Peyer's patch (tissue), 4 donors: ENCODE measurements at regions not wholly inside any gene's neighbourhood (a gene's known extent, or its start where the extent isn't known, plus 50 kb on each side); places are given as distances from the start of the nearest gene placed in this dataset.
A peak's percentile ranks its signal among the peaks of the same experiment; 100 is the strongest.

Experiments
- DNase-seq, 3 donors: peaks; one replicate each; pipeline ENCODE4 v3.0.0-alpha.2; 2017 to 2019
- H3K27ac ChIP-seq, 4 donors: fragments of 200-600 bp; sonication (generic); one replicate each; pipeline ENCODE4 v1.5.1; 2016 to 2019
- H3K27me3 ChIP-seq, 2 donors: fragments of 200-600 bp; sonication (generic); one replicate each; pipeline ENCODE4 v1.5.1; 2019
- H3K36me3 ChIP-seq, 3 donors: fragments of 200-600 bp; sonication (generic); one replicate each; pipeline ENCODE4 v1.5.1; 2016 to 2019
- H3K4me1 ChIP-seq, 4 donors: fragments of 200-600 bp; sonication (generic); one replicate each; pipeline ENCODE4 v1.5.1; 2016 to 2019
- H3K4me3 ChIP-seq, 4 donors: fragments of 200-600 bp; sonication (generic); 1 replicate in 3 of 4; 2 replicates in 1 of 4; pipeline ENCODE4 v1.5.1; 2016 to 2019; ENCODE audit warnings: mild to moderate bottlenecking in 1 of 4
- H3K9me3 ChIP-seq, 4 donors: fragments of 200-600 bp; sonication (generic); one replicate each; pipeline ENCODE4 v1.5.1; 2016 to 2019; ENCODE audit warnings: mild to moderate bottlenecking in 1 of 4
- POLR2A ChIP-seq, 2 donors: fragments of 450-650 bp; IDR thresholded peaks; one replicate each; pipeline ENCODE4 v1.5.1; 2017; ENCODE audit warnings: antibody characterized with exemption in 2 of 2, mild to moderate bottlenecking in 2 of 2, moderate library complexity in 2 of 2
- TF ChIP-seq, protein P1 (sequence below), 6 experiments: fragments of 450-650 bp in 4 of 6; fragments of 200-600 bp in 2 of 6; sonication (generic) in 1 of 6; IDR thresholded peaks; one replicate each; pipeline ENCODE4 v1.5.1; 2017 to 2019; ENCODE audit warnings: antibody characterized with exemption in 6 of 6, mild to moderate bottlenecking in 3 of 6, moderate library complexity in 1 of 6

DNA sequence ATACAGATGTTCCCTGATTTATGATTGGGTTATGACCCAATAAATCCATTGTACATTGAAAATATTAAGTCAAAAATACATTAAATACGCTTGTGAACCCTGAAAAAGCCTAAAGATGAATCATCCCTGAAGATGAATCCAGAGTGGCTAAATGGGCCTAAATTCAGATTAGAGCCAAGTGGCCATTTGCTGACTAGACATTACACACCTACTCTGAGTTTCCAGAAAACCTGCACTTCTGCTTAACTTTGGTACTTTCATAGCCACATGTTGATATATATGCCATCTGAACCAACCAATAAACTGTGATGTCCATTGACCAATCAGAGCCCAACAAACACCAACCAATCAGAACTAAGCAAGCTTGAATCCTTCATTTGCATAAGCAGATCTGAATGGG is 106.9 kb downstream of the WT1 start:
- Histone ChIP-seq H3K9me3 (no peaks in the 10 kb centered on the region), H3K4me1 (no peaks in the 10 kb centered on the region), H3K4me3 (no peak overlapping the region), H3K27me3 (no peaks in the 10 kb centered on the region), H3K36me3 (no peaks in the 10 kb centered on the region), H3K27ac (no peak overlapping the region)
- no peak for DNase-seq
- TF ChIP-seq POLR2A (IDR thresholded peaks at IDR 0.05): no peak
- TF ChIP-seq, protein P1, sequence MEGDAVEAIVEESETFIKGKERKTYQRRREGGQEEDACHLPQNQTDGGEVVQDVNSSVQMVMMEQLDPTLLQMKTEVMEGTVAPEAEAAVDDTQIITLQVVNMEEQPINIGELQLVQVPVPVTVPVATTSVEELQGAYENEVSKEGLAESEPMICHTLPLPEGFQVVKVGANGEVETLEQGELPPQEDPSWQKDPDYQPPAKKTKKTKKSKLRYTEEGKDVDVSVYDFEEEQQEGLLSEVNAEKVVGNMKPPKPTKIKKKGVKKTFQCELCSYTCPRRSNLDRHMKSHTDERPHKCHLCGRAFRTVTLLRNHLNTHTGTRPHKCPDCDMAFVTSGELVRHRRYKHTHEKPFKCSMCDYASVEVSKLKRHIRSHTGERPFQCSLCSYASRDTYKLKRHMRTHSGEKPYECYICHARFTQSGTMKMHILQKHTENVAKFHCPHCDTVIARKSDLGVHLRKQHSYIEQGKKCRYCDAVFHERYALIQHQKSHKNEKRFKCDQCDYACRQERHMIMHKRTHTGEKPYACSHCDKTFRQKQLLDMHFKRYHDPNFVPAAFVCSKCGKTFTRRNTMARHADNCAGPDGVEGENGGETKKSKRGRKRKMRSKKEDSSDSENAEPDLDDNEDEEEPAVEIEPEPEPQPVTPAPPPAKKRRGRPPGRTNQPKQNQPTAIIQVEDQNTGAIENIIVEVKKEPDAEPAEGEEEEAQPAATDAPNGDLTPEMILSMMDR (IDR thresholded peaks at IDR 0.05): no peak

DNA sequence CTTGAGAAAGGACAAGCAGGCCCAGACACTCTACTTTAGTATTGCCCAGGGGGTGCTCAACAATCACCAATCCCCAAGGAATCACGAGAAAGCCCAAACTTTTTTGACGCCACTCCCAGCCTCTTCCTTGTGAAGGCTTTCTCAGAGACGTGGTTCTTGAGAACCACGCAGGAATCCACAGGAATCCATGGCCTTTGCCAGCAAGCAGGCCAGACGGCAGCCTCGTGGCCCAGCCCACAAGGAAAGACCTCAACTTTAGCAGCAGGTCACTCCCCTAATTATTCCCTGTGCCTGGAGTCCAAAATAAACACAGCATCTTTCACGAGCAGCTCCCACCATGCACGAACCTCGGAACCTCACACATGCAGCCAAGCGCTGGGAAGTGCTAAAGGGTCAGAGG is 104.2 kb downstream of the WT1 start:
- Histone ChIP-seq H3K4me1 (no peaks in the 10 kb centered on the region), H3K27ac (no peak overlapping the region), H3K4me3 (no peak overlapping the region), H3K9me3 (peaks cover 0 to 5% (median 0%) of the 10 kb centered on the region in 4 donors), H3K27me3 (no peaks in the 10 kb centered on the region), H3K36me3 (no peaks in the 10 kb centered on the region)
- TF ChIP-seq POLR2A (IDR thresholded peaks at IDR 0.05): no peak
- TF ChIP-seq, protein P1 (IDR thresholded peaks at IDR 0.05): no peak
- no peak for DNase-seq

DNA sequence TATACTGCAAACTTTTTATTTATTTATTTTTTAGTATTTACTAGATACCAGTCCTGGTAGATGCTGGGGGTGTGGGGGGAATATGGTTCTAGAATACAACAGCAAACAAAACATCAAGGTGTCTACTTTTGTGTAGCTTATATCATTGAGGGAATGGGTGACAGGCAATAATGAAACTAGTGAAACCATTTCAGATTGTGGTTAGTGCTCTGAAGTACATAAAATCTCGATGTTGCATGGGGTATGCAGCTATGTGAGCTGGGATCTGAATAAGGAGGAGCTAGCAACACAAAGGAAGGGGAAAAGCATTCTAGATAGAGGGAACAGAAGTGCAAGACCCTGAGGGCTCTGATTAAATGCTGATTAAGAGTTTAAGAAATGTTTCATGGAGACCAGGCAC is 103.5 kb downstream of the WT1 start:
- H3K9me3 ChIP-seq: peaks cover 0 to 5% (median 0%) of the 10 kb centered on the region in 4 donors
- no peak for DNase-seq
- H3K4me1 ChIP-seq: no peaks in the 10 kb centered on the region
- H3K4me3 ChIP-seq: no peak overlapping the region
- no peaks in the 10 kb centered on the region for H3K27me3 ChIP-seq
- H3K36me3 ChIP-seq: no peaks in the 10 kb centered on the region
- H3K27ac ChIP-seq: no peak overlapping the region
- TF ChIP-seq, protein P1 (IDR thresholded peaks at IDR 0.05): no peak
- TF ChIP-seq POLR2A (IDR thresholded peaks at IDR 0.05): no peak

DNA sequence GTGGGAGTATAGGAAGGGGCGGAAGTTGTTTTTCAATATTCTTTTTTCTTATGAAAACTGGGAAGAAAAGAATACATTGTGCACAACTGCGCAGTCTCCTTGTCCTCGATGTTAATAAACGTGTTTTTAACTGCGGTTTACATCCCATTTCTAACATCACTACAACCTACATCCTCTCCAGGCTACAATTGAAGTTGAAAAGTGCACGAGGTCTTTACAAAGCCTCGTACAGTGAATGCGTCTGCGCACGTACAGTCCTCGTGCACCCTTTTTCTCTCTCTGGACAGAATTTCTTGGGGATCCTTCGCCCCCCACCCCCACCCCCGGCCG is 102.4 kb downstream of the WT1 start:
- H3K27me3 ChIP-seq: no peaks in the 10 kb centered on the region
- peak overlapping the region in 3 of 4 donors; percentile 18 to 44 (median 40) for H3K4me3 ChIP-seq
- no peaks in the 10 kb centered on the region for H3K36me3 ChIP-seq
- H3K27ac ChIP-seq: no peak overlapping the region
- no peaks in the 10 kb centered on the region for H3K4me1 ChIP-seq
- DNase-seq: no peak
- no peak for TF ChIP-seq POLR2A (IDR thresholded peaks at IDR 0.05)
- TF ChIP-seq, protein P1 (IDR thresholded peaks at IDR 0.05): no peak
- H3K9me3 ChIP-seq: peaks cover 0 to 5% (median 0%) of the 10 kb centered on the region in 4 donors

DNA sequence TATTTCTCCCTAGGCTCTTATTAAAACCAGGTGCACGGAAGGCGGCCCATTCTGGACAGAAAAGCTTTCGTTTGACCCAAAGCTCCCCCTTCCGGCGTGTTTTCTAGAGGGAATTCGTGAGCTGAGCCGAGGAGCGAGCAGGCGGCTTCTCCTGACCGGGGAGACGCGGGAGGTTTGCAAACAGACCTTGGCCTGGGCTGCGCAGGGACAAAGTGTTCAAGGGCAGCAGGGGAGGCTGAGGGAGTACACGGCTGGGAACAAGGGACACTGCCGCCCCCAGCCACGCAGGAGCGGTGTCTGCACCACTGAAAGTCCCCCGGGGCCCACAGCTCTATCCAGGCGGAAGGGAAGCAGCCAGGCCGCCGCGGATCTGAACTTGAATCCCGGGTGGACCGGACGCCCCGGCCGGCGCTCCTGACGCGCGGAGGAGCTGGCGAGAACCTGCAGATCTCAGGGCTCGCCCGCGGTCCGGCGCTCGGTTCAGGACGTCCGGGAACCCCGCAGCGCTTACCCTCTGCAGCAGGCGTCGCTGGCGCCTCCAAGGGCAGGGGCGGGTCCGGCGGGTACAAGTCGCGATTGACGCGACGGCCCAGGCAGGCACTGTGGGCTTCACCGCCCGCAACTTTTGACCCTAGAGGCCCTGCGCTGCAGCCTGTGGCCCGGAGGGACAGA is 101.9 kb downstream of the WT1 start:
- peak in 2 of 3 donors; percentile 20 to 56 for DNase-seq
- Histone ChIP-seq H3K27me3 (no peaks in the 10 kb centered on the region), H3K4me1 (no peaks in the 10 kb centered on the region), H3K9me3 (peaks cover 0 to 5% (median 0%) of the 10 kb centered on the region in 4 donors), H3K36me3 (no peaks in the 10 kb centered on the region), H3K4me3 (peak overlapping the region in 3 of 4 donors; percentile 18 to 44 (median 40)), H3K27ac (no peak overlapping the region)
- no peak for TF ChIP-seq POLR2A (IDR thresholded peaks at IDR 0.05)
- TF ChIP-seq, protein P1 (IDR thresholded peaks at IDR 0.05): no peak
